HCT116 (cell line): ENCODE measurements at regions not wholly inside any gene's neighbourhood (a gene's known extent, or its start where the extent isn't known, plus 50 kb on each side); places are given as distances from the start of the nearest gene placed in this dataset.

Source experiments
- ATAC-seq: fragments of 200-7000 bp; cut with Tn5 transposase; 2 replicates; pipeline ENCODE4 v1.9.1; 2020; ENCODE audit warnings: mild to moderate bottlenecking, moderate library complexity
- BruUV-seq: library from RNA; stranded (reverse); fragments of 400-500 nt; replicated peaks from 2 replicates; lab custom pipeline; 2021; lab: Mats Ljungman, UMichigan
- CTCF ChIA-PET: fragments of 300-600 bp; sonication (Branson Sonifier 250); formaldehyde crosslinking; loops from one replicate; lab custom pipeline; 2021; ENCODE audit warnings: antibody characterized with exemption; lab: Charles Lee
- POLR2A ChIA-PET: fragments of 300-600, 350-600 bp; sonication (Branson Sonifier 250); formaldehyde crosslinking; loops from one replicate; lab custom pipeline; 2021; ENCODE audit warnings: antibody characterized with exemption; lab: Charles Lee
- RAD21 ChIA-PET, 2 experiments: fragments of 300-600 bp; sonication (Branson Sonifier 250); formaldehyde crosslinking; loops; one replicate each; lab custom pipeline; 2023; ENCODE audit warnings: low total read pairs in 2 of 2; ENCODE audit not compliant: uncharacterized antibody in 2 of 2, unreplicated experiment in 2 of 2, low non-redundant PET in 1 of 2; lab: Charles Lee
- DNase-seq: peaks from one replicate; pipeline ENCODE4 v3.0.0-alpha.2; 2010; ENCODE audit warnings: low read depth, low spot score
- H2AFZ ChIP-seq: fragments of 200-600 bp; shearing (Covaris generic), sonication (generic); 2 replicates; pipeline ENCODE4 v1.6.1; 2017; ENCODE audit warnings: low read depth, mixed run types, mixed read lengths, antibody characterized with exemption, low read length; ENCODE audit not compliant: poor library complexity, severe bottlenecking
- H3K27ac ChIP-seq: 2 replicates; pipeline ENCODE4 v1.5.1; 2012; ENCODE audit warnings: low read depth, low read length
- H3K27me3 ChIP-seq: fragments of 200-600 bp; sonication (generic); 2 replicates; pipeline ENCODE4 v1.6.1; 2016; ENCODE audit warnings: mixed run types, low read length, mixed read lengths; ENCODE audit not compliant: insufficient read depth
- H3K36me3 ChIP-seq, 2 experiments: fragments of 200-500 bp in 1 of 2; fragments of 200-600 bp in 1 of 2; sonication (Bioruptor generic) in 1 of 2; sonication (generic) in 1 of 2; 2 replicates each; pipeline versions ENCODE4 v1.5.1 to v1.6.1; 2014 to 2016; ENCODE audit warnings: low read length in 2 of 2, inconsistent platforms in 1 of 2, mixed read lengths in 1 of 2, mixed run types in 1 of 2; ENCODE audit not compliant: insufficient read depth in 2 of 2, control insufficient read depth in 1 of 2
- H3K4me1 ChIP-seq, 2 experiments: fragments of 200-600 bp in 1 of 2; sonication (generic) in 1 of 2; 2 replicates each; pipeline versions ENCODE4 v1.5.1 to v1.6.1; 2012 to 2017; ENCODE audit warnings: low read length in 2 of 2, inconsistent platforms in 1 of 2, mild to moderate bottlenecking in 1 of 2, mixed read lengths in 1 of 2, mixed run types in 1 of 2, moderate library complexity in 1 of 2; ENCODE audit not compliant: insufficient read depth in 2 of 2, control insufficient read depth in 1 of 2
- H3K4me2 ChIP-seq: fragments of 200-600 bp; sonication (generic); 2 replicates; pipeline ENCODE4 v1.6.1; 2017; ENCODE audit warnings: mixed run types, low read length, mixed read lengths
- H3K4me3 ChIP-seq, 2 experiments: fragments of 200-600 bp in 1 of 2; sonication (generic) in 1 of 2; replicated peaks in 1 of 2; 2 replicates each; pipeline ENCODE4 v1.5.1; 2011 to 2016; ENCODE audit warnings: low read length in 2 of 2, control low read depth in 1 of 2, low read depth in 1 of 2, mild to moderate bottlenecking in 1 of 2, mixed read lengths in 1 of 2, mixed run types in 1 of 2
- H3K79me2 ChIP-seq: fragments of 200-600 bp; sonication (generic); 2 replicates; pipeline ENCODE4 v1.6.1; 2017; ENCODE audit warnings: mild to moderate bottlenecking, mixed run types, low read length, moderate library complexity, mixed read lengths; ENCODE audit not compliant: insufficient read depth
- H3K9ac ChIP-seq: fragments of 200-600 bp; sonication (generic); 2 replicates; pipeline ENCODE4 v1.6.1; 2016; ENCODE audit warnings: low read length, mixed read lengths
- H3K9me2 ChIP-seq: fragments of 200-600 bp; sonication (generic), shearing (Covaris generic); 2 replicates; pipeline ENCODE4 v1.6.1; 2017; ENCODE audit warnings: mixed run types, mild to moderate bottlenecking, moderate library complexity; ENCODE audit not compliant: insufficient read depth
- H3K9me3 ChIP-seq, 2 experiments: fragments of 200-500 bp in 1 of 2; fragments of 200-600 bp in 1 of 2; sonication (Bioruptor generic) in 1 of 2; sonication (generic) in 1 of 2; 2 replicates each; pipeline ENCODE4 v1.6.1; 2014 to 2017; ENCODE audit warnings: low read length in 2 of 2, mixed read lengths in 2 of 2, inconsistent platforms in 1 of 2, low read depth in 1 of 2, mild to moderate bottlenecking in 1 of 2, mixed run types in 1 of 2, moderate library complexity in 1 of 2; ENCODE audit not compliant: control insufficient read depth in 1 of 2, insufficient read depth in 1 of 2
- H4K20me1 ChIP-seq: fragments of 200-600 bp; sonication (generic), shearing (Covaris generic); 2 replicates; pipeline ENCODE4 v1.6.1; 2017; ENCODE audit warnings: mixed run types, mild to moderate bottlenecking, moderate library complexity; ENCODE audit not compliant: insufficient read depth
- CBX3 ChIP-seq: IDR thresholded peaks from 2 replicates; pipeline ENCODE4 v1.6.1; 2012; ENCODE audit warnings: low read depth
- ELF1 ChIP-seq: IDR thresholded peaks from 2 replicates; pipeline ENCODE4 v1.6.1; 2012; ENCODE audit warnings: low read depth, borderline replicate concordance
- JUND ChIP-seq: IDR thresholded peaks from 2 replicates; pipeline ENCODE4 v1.6.1; 2012
- POLR2A ChIP-seq: IDR thresholded peaks from 2 replicates; pipeline ENCODE4 v1.7.0; 2011; ENCODE audit warnings: borderline replicate concordance; ENCODE audit not compliant: insufficient read depth, insufficient read length; ENCODE audit errors: extremely low read depth
- SP1 ChIP-seq: IDR thresholded peaks from 2 replicates; pipeline ENCODE4 v1.6.1; 2012; ENCODE audit warnings: low read depth
- SRF ChIP-seq: IDR thresholded peaks from 2 replicates; pipeline ENCODE4 v1.6.1; 2012; ENCODE audit warnings: low read depth
- ZFX ChIP-seq: fragments of 450-650 bp; IDR thresholded peaks from 2 replicates; pipeline ENCODE4 v1.6.1; 2017
- intact Hi-C: fragments of 100-400 bp; cut with micrococcal nuclease; formaldehyde crosslinking; loops from 2 replicates; pipeline ENCODE4 v1.10.0; 2022
- TF ChIP-seq, protein P1 (sequence below): IDR thresholded peaks from 2 replicates; pipeline ENCODE4 v1.6.1; 2011; ENCODE audit warnings: mild to moderate bottlenecking, low read length, moderate library complexity; ENCODE audit not compliant: insufficient replicate concordance; ENCODE audit errors: extremely low read depth
- TF ChIP-seq, protein P2 (sequence below): IDR thresholded peaks from 2 replicates; pipeline ENCODE4 v1.6.1; 2012

DNA sequence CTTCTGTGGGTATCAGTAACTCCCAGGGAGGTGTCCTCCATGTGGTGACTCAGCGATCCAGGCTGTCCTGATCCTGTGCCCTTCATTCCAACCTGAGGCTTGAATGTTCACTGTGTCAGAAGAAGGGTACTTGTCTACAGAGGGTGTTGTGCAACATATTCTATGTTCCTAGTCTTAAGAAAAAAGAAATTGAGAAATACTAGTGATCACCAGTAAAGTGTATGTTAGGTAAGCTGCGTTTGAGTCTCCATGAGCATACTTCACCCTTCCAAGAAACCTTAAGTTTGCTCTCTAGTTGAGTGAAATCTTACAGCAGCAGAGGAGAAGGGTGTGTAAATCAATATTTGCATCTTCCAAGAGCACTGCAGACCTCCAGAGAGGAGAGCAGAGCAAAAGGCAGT, 122.2 kb upstream of the SLC24A5 start:
- DNase-seq (no peak), ATAC-seq (no peak)
- H3K27me3 ChIP-seq, result no peaks in the 10 kb centered on the region
- TF ChIP-seq, protein P1, sequence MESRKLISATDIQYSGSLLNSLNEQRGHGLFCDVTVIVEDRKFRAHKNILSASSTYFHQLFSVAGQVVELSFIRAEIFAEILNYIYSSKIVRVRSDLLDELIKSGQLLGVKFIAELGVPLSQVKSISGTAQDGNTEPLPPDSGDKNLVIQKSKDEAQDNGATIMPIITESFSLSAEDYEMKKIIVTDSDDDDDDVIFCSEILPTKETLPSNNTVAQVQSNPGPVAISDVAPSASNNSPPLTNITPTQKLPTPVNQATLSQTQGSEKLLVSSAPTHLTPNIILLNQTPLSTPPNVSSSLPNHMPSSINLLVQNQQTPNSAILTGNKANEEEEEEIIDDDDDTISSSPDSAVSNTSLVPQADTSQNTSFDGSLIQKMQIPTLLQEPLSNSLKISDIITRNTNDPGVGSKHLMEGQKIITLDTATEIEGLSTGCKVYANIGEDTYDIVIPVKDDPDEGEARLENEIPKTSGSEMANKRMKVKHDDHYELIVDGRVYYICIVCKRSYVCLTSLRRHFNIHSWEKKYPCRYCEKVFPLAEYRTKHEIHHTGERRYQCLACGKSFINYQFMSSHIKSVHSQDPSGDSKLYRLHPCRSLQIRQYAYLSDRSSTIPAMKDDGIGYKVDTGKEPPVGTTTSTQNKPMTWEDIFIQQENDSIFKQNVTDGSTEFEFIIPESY, result no peak
- no peak for TF ChIP-seq ELF1
- TF ChIP-seq SP1, result no peak
- no peak for TF ChIP-seq ZFX
- TF ChIP-seq, protein P2, sequence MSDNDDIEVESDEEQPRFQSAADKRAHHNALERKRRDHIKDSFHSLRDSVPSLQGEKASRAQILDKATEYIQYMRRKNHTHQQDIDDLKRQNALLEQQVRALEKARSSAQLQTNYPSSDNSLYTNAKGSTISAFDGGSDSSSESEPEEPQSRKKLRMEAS, result no peak
- TF ChIP-seq CBX3, result no peak
- intact Hi-C loops, result no loop called here
- BruUV-seq, result no TSS peak
- H3K4me2 ChIP-seq, result no peak overlapping the region
- no peak overlapping the region for H3K4me3 ChIP-seq
- H4K20me1 ChIP-seq, result no peaks in the 10 kb centered on the region
- H3K36me3 ChIP-seq, result no peaks in the 10 kb centered on the region
- H3K4me1 ChIP-seq, result no peaks in the 10 kb centered on the region
- ChIA-PET POLR2A (no interaction called here), CTCF (no interaction called here), RAD21 (no interaction called here)
- no peak overlapping the region for H2AFZ ChIP-seq
- no peaks in the 10 kb centered on the region for H3K9me2 ChIP-seq
- H3K9ac ChIP-seq, result no peak overlapping the region
- H3K9me3 ChIP-seq, result peaks cover 0 to 20% of the 10 kb centered on the region in 2 experiments; a peak in 2 of 4 replicates
- H3K27ac ChIP-seq, result no peak overlapping the region
- no peaks in the 10 kb centered on the region for H3K79me2 ChIP-seq

DNA sequence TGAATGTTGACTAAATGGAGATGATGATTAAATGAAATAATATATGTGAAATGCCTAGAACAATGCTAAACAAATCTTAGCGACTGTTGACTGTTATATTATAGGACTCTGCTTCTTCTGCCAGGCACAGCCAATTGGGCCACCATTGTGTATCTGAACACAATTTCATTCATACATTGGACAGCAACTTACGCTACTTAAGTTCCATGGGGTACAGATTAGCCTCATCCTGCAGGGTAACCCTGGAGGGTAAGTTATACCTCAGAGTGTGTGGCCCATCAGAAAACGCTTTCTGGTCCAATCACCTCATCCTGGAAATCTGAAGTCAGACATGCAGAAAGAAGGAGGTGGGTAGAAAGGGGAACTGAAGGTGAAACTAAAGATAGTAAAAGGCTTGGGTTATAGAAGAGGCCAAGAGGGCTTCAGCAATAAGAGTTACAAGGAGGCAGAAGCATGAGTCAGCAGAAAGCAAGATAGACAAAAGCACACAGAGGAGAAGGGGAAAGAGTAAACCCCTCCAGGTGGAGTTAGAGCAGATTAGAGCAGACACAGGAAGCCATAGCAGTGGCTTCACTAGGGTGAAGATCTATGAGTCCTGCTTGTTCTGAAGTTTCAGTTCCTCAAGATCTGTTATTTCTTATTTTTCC, 119.3 kb upstream of the SLC24A5 start:
- ChIA-PET RAD21 (no interaction called here), POLR2A (no interaction called here)
- H3K4me1 ChIP-seq, result no peaks in the 10 kb centered on the region
- H3K9ac ChIP-seq, result no peak overlapping the region
- no peak for ATAC-seq
- intact Hi-C loops, result no loop called here
- no peaks in the 10 kb centered on the region for H3K27me3 ChIP-seq
- H3K9me2 ChIP-seq, result no peaks in the 10 kb centered on the region
- no peaks in the 10 kb centered on the region for H3K79me2 ChIP-seq
- no peak overlapping the region for H3K4me3 ChIP-seq
- no peak for TF ChIP-seq JUND
- TF ChIP-seq POLR2A, result no peak
- TF ChIP-seq CBX3, result no peak
- TF ChIP-seq SRF, result no peak
- TF ChIP-seq, protein P1, result no peak
- TF ChIP-seq, all 23 proteins: peak for 0
- Histone ChIP-seq H3K9me3 (peaks cover 0 to 26% of the 10 kb centered on the region in 2 experiments; a peak in 2 of 4 replicates), H4K20me1 (no peaks in the 10 kb centered on the region), H3K4me2 (no peak overlapping the region), H3K36me3 (no peaks in the 10 kb centered on the region), H2AFZ (no peak overlapping the region), H3K27ac (no peak overlapping the region)
- no peak for DNase-seq
- no TSS peak for BruUV-seq
- CTCF ChIA-PET, result no interaction called here
